Fibroblast of skin of right biceps (primary cell): ENCODE measurements at regions not wholly inside any gene's neighbourhood (a gene's known extent, or its start where the extent isn't known, plus 50 kb on each side); places are given as distances from the start of the nearest gene placed in this dataset.

ENCODE experiments used
- DNase-seq: peaks from one replicate; pipeline ENCODE4 v3.0.0-alpha.2; 2013

DNA sequence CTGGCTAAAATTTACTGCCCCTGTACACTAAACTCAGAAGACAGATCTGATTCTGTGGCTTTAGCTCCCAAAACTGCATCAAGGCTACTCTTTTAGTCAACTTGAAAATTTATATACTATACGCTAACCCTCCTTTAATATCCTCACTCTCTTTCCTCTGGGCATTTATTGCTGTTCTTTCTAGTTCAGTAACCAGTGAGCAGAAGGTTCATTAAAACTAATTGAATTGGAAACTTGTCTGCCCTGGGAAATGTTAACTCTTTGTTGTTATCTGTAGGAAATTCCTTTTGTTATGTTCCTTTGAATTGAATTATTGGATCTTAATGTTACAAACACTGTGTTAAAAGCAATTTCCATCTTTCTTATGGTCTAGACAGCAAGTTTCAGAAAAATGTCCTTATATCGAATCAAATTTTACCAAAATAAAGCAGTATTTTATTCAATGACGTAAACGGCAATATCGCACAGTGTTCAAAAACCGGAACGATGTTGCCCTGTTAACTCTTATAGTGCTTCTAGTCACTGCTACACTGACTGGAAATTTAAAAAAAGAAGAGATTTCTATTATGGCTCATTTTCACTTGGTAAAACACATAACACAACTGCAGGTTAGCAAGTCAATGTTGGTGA is 168.3 kb downstream of the NR4A2 start:
- DNase-seq = no peak

- no peak for DNase-seq
These were observed 173.7 kb downstream of the NR4A2 start for GRCh38 chr2:156158808-156159207.

GRCh38 chr2:156157670-156158069 is 174.9 kb downstream of the NR4A2 start:
- DNase-seq = no peak

DNA sequence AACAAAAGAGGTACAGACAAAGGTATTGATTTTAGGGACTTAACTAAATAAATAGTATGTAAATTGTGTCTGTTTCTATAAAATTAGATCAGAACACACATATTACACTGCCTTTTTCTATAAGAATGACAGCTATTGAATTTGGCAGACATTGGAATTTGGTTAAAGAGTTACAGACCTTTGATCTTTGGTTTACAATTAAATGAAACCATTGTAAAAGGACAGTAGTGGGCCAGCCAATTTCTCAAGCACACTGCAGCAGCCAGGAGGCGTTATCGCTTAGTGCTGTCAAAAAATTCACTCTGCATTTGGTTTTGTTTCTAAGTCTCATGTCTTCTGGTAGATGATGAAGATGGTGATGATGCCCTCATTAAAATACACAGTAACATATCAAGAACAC is 175.9 kb downstream of the NR4A2 start:
- DNase-seq = no peak

DNA sequence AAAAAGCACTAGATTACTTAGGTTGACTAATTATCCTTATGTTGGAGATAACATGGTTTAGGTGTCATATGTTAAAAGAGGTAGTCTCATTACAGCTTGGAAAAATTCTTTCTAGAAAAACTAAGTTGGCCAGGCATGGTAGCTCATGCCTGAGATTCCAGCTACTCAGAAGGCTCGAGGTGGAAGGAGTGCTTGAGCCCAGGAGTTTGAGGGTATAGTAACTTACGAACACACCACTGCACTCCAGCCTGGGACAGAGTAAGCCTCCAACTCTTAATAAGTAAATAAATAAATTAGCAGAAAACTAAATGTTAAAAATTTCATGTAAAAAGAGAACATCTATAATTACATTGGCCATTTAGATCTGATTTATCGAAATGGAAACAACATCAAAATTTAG is 177.2 kb downstream of the NR4A2 start:
- no peak for DNase-seq

GRCh38 chr2:156151351-156151750 is 181.2 kb downstream of the NR4A2 start:
- DNase-seq = no peak

GRCh38 chr2:156147594-156148330 is 184.8 kb downstream of the NR4A2 start:
- no peak for DNase-seq

- no peak for DNase-seq
These were observed 186.5 kb downstream of the NR4A2 start for GRCh38 chr2:156145976-156146375.

GRCh38 chr2:156145469-156145868 is 187.1 kb downstream of the NR4A2 start:
- DNase-seq = no peak

DNA sequence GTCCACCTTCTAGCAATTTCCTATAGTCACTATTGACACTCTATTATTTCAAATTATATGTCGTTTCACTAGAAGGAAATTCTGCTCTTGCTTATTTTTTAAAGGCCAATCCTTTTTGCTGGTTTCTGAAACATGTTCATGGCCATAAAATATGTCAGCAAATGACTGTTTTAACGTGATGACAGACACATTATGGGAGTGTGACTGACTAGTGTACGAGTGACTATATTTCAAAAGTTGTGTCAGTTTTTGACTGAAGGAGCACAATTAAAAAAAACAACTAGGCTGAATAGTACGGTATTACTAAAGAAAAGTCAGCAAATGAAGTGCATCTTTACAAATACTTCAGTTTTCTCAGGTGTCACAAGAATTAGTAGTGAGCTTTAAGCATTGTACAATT is 196.0 kb downstream of the NR4A2 start:
- DNase-seq = no peak

- DNase-seq = no peak
These were observed 197.6 kb downstream of the NR4A2 start for GRCh38 chr2:156134887-156135286.

- no peak for DNase-seq
These were observed 199.6 kb downstream of the NR4A2 start for GRCh38 chr2:156132941-156133340.

DNA sequence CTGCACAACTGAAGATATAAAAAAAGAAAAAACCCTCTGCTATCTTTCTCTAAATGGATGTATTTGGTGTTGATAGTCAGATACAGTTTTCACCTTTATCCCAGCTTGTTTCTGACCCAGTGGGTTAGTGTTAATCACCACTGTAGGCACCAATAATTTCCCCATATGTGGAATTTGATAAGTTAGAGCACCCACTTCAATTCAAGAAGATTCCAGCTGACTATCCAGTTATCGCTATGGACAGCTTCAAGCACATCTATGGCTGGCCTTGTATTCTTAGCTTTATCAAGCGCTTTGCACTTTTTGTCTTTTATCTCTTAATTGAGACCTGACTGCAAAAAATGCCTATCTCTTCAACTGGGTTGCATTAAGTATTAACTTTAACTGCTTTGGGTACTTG is 200.4 kb downstream of the NR4A2 start:
- DNase-seq = no peak

DNA sequence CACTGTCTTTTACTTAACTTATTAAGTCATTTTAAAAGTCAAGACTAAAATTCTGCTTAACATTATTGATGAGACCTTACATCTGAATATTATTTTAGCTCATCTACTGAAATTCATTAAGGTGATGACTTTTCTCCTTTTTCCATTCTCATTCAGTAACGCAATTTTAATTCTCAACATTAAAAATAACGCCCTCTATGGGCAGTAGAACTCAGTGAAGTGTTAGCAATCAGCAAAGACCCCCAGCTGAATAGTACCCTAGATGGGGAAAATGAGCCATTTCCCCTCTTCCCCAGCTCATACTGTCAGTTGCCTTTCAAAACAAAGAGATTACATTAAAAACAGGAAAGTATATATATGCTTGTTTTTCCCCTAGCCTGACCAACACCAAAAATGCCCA is 203.3 kb downstream of the NR4A2 start:
- DNase-seq = no peak

- DNase-seq = no peak
These were observed 207.5 kb downstream of the NR4A2 start for GRCh38 chr2:156125018-156125417.

DNA sequence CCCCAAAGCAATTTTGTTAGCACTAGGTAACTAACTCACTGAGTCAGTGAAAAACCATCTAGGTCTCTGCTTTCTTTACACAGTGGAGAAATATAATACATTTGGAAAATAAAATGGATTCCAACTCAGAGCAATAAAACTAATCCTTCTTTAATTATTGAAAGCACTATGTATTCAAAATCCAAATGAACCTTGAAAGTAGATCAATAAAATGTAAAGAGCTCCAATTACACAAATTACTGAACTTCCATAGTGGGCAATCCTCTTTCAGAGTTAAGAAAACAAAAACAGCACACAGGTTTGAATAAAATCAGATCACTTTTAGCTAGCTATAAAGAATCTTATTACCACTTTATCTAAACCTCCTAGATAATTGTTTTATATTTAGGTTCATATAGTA is 208.1 kb downstream of the NR4A2 start:
- no peak for DNase-seq

DNA sequence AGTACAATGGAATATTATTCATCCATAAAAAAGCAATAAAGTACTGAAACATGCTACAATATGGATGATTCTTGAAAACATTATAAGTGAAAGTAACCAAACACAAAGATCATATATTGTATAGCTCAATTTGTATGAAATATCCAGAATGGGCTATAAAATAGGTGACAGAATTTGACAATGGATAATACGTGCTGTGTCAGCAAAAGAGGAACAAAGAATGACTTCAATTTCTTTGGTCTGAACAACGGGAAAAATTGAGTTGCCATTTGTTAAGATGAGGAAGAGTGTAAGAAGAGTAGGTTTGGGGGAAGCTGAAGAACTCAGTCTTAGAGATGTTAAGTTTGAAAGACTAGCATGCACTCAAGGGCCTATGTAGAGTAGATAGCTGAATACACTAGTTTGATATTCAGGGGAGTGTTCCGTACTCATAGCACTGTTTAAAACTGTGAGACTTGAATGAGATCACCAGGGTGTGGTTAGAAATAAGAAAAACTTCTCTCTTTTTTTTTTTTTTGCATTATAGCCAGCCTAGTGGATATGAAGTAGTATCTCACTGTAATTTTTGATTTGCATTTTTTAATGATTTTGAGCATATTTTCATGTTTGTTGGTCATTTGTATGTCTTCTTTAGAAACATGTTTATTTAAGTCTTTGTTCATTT is 213.6 kb downstream of the NR4A2 start:
- no peak for DNase-seq

DNA sequence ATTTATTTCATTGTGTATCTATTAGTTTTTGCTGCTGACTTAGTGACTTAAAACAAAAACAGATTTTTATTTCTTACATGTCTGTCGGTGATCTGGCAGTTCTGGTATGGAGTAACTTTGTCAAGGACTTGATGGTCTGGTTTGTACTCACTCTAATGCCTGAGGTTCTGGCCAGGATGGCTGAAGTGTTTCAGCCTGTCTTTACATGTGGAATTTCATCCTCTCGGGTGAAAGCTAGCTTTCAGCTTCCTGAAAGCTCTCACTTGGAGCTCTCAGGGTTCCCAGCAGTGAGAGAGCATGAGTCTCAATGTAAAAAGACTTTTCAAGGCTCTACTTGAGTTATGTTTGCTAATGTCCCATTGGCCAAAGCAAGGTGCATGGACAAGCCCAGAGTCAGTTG is 216.4 kb downstream of the NR4A2 start:
- no peak for DNase-seq

GRCh38 chr2:156115338-156115737 is 217.2 kb downstream of the NR4A2 start:
- DNase-seq = peak; percentile 1

GRCh38 chr2:156112323-156112722 is 220.2 kb downstream of the NR4A2 start:
- DNase-seq = no peak

DNA sequence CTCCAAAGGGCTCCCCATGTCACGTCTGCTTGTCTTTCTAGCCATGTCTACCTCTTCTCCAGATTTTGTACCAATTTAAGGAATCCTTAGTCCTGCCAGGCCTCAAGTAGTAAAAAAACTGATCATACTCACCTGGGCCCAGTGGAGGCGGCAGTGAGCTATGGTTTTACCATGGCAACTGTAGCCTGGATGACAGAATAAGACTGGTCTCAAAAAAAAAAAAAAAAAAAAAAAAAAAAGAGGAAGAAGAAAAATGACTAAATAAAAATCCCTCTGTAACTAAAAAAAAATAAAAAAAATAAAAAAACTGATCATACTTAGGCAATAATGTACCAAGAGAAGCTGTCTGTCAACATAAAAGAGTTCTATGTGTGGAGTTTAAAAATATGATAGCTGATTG is 221.6 kb downstream of the NR4A2 start:
- DNase-seq = no peak

GRCh38 chr2:156099382-156099781 is 233.1 kb downstream of the NR4A2 start:
- no peak for DNase-seq

GRCh38 chr2:156098506-156098905 is 234.0 kb downstream of the NR4A2 start:
- DNase-seq = no peak

- DNase-seq = no peak
These were observed 243.9 kb downstream of the NR4A2 start for GRCh38 chr2:156088587-156088986.
